NB4 (cell line): ENCODE measurements at regions not wholly inside any gene's neighbourhood (a gene's known extent, or its start where the extent isn't known, plus 50 kb on each side); places are given as distances from the start of the nearest gene placed in this dataset.
A peak's percentile ranks its signal among the peaks of the same experiment; 100 is the strongest.

ENCODE experiments used
- CTCF ChIP-seq: IDR thresholded peaks from one replicate; pipeline ENCODE4 v1.5.1; 2012; ENCODE audit warnings: low read depth, low read length
- POLR2A ChIP-seq: IDR thresholded peaks from 2 replicates; pipeline ENCODE4 v1.6.1; 2011; ENCODE audit warnings: mild to moderate bottlenecking; ENCODE audit not compliant: insufficient read length; ENCODE audit errors: extremely low read depth

DNA sequence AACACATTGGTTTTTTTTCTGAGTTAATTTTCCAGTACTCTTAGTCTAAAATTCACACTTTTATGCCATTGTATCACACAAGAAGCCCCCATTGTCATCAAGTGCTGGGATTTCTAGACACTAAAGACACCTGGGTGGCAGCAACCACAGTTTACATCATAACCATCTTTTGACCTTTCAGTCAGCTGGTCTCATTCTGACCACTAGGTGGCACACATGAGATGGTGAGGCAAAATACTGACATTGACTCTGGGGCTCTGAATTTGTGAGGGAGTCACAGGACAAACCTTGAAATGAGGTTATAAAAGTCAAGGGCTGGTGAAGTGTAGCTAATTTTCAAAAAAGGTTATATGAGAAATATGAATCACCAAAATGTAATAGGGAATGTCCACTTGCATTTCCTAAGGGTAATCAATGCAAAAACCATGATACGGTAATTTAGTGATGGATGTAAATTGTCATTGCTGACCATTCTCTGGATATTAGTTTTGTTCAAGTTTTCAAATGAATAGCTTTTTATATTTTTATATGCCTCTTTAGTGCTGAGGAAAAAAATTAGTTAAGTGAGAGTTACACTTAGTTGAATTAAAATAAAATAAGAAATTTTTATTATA, 229.4 kb downstream of the DMAC1 start:
- TF ChIP-seq CTCF (peak; percentile 100), POLR2A (no peak)
